Rectal smooth muscle tissue (tissue), 1 donor: ENCODE measurements at regions not wholly inside any gene's neighbourhood (a gene's known extent, or its start where the extent isn't known, plus 50 kb on each side); places are given as distances from the start of the nearest gene placed in this dataset.

Experiments used
- H3K27ac ChIP-seq: one replicate; pipeline ENCODE4 v1.7.0; 2013; ENCODE audit warnings: low read depth, low read length, inconsistent platforms
- H3K27me3 ChIP-seq: one replicate; pipeline ENCODE4 v1.7.0; 2013; ENCODE audit warnings: low read length; ENCODE audit not compliant: control insufficient read depth, insufficient read depth
- H3K36me3 ChIP-seq: one replicate; pipeline ENCODE4 v1.7.0; 2013; ENCODE audit warnings: low read length; ENCODE audit not compliant: control insufficient read depth, insufficient read depth
- H3K4me1 ChIP-seq: one replicate; pipeline ENCODE4 v1.7.0; 2013; ENCODE audit warnings: low read length; ENCODE audit not compliant: control insufficient read depth, insufficient read depth
- H3K4me3 ChIP-seq: one replicate; pipeline ENCODE4 v1.7.0; 2013; ENCODE audit warnings: low read length
- H3K9ac ChIP-seq: one replicate; pipeline ENCODE4 v1.7.0; 2013; ENCODE audit warnings: low read length

DNA sequence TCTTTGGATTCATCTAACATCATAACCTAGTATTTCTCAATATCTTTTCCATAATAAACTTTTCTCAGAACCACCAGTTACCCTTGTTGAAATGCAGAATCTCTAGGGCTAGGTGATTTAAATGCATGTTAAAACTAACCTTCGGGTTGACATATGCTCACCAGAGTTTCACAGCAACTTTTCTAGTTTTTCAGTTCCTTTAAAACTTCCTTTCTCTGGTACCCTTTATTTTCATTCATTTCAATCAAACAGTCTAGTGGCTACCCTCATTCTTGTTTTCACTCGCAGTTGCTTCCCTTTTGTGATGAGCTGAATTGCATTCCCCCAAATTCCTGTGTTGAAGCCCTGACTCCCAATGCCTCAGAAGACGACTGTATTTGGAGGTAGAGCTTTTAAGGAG, 712.8 kb upstream of the CHRM3 start:
- Histone ChIP-seq H3K27ac (no peak overlapping the region), H3K4me3 (no peak overlapping the region), H3K27me3 (no peaks in the 10 kb centered on the region), H3K4me1 (no peaks in the 10 kb centered on the region), H3K36me3 (no peaks in the 10 kb centered on the region), H3K9ac (no peak overlapping the region)

DNA sequence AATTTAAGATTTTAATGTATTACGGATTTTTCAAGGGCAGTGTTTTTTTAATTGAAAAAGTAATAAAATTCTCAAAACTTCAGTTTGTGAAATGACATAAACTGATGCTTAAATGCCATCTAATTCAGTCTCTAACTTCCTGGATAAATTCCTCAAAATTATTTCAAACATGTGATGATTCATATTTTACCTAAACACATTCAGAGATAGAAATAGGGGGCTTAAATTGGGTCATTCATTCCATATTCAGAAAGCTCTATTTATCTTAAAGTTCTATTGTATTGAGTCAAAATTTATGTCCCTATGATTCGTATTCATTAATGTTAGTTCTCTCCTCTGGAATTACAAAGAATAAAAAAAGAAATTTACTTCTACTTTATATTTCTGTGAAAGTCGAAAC, 713.6 kb upstream of the CHRM3 start:
- Histone ChIP-seq H3K9ac (no peak overlapping the region), H3K36me3 (no peaks in the 10 kb centered on the region), H3K4me1 (no peaks in the 10 kb centered on the region), H3K27ac (no peak overlapping the region), H3K27me3 (no peaks in the 10 kb centered on the region), H3K4me3 (no peak overlapping the region)

DNA sequence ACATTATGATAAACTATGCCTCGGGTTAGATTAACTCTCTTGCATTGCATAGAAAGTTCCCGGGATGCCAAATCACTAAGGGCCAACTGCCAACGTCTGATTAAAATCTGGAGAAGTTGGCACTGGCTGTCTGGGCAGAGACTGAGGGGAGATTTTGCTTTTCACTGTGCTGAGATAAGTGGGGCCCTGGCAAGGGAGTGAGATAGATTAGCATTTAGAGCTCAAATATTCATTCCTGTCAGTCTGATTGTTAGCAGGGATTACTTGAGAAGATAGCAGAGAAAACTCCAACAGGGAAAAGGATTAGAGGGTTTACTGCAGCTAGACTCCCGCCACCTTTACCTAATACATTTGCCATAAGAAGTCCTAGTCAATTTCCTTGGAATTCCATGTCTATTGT, 714.1 kb upstream of the CHRM3 start:
- H3K4me3 ChIP-seq = no peak overlapping the region
- no peaks in the 10 kb centered on the region for H3K27me3 ChIP-seq
- no peaks in the 10 kb centered on the region for H3K36me3 ChIP-seq
- H3K4me1 ChIP-seq = no peaks in the 10 kb centered on the region
- H3K27ac ChIP-seq = no peak overlapping the region
- H3K9ac ChIP-seq = no peak overlapping the region

DNA sequence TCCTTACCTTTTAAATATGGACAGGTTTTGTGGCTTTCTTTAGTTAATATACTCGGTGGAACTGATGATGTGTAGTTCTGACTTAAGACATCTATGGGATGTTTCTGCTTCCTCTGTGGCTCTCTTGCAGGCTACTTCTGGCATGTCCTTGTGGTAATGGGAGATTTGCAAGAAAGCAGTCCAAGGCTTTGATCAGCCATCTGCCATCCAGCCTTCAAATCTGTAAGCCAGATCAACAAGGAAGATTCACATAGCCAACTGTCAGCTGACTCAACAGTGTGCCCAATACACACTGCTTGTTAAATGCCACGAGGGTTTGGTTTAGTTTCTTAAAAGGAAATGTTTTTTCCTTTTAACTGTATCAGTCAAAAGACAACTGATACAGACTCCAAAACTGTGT, 722.2 kb upstream of the CHRM3 start:
- Histone ChIP-seq H3K9ac (no peak overlapping the region), H3K27ac (no peak overlapping the region), H3K4me3 (no peak overlapping the region), H3K36me3 (no peaks in the 10 kb centered on the region), H3K27me3 (no peaks in the 10 kb centered on the region), H3K4me1 (no peaks in the 10 kb centered on the region)

DNA sequence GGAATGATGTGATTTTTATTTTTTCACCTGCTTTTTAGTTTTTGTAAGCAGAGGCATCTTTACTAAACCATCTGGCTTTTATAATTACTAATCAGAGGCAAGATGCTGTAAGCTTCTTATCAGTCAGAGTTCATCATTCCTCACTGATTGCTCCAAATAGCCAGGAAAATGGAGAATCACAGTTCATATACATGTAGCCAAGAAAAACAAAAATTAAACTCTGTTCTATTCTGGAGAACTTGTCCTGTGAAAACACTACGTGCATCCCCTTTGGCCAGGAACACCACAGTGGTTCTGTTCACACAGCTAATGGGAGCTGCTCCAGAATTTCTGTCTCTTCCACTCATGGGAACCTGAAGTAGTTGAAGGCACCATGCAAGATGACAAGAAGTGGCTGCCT, 725.5 kb upstream of the CHRM3 start:
- Histone ChIP-seq H3K27ac (no peak overlapping the region), H3K27me3 (no peaks in the 10 kb centered on the region), H3K4me1 (no peaks in the 10 kb centered on the region), H3K9ac (no peak overlapping the region), H3K4me3 (no peak overlapping the region), H3K36me3 (no peaks in the 10 kb centered on the region)

DNA sequence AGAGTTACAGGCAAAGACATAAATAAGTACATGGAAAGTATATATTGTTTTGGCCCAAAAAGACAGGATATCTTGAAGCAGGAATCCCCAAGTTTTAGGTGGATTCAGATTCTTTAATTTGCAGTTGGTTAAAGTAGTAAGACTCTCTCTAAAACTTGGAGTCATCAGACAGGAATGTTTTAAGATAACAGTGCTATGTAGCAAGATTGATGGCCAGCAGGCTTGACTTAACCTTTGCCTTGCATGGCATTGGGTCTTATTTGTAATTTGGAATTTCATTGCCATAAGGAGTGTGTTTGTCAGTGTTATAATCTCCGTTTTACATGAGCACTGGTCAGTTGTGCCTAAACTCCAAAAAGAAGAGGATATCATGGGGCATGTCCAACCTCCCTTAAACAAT, 727.6 kb upstream of the CHRM3 start:
- H3K4me3 ChIP-seq = no peak overlapping the region
- no peaks in the 10 kb centered on the region for H3K36me3 ChIP-seq
- no peaks in the 10 kb centered on the region for H3K27me3 ChIP-seq
- H3K9ac ChIP-seq = no peak overlapping the region
- H3K4me1 ChIP-seq = no peaks in the 10 kb centered on the region
- H3K27ac ChIP-seq = no peak overlapping the region

DNA sequence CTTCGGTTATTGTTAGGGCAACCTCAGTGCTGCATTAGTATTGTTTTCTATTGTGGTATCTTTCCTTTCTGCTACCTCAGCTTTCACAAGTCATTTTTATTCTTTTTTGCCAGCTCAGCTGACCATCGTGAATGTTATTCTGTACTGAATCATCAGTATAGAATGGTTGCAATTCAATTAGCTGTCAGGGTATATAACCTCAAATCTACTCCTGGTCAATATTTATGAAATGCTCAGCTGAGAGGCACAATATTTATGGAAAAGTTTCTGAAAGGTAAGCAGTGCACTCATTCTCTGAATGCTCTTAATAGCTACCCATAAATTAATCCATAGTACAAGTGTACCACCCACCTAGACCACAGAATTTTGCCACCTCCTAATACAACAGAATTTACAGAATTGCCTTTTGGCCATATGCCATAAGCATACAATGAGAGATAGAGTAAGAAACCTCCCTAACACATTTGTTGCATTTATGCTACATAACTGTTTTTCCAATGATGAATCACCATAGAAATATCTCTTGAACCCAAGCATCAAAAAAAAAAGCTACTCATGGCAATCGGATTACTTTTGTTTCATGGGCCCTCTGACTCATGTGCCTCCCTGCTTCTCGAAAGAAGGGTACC, 732.6 kb upstream of the CHRM3 start:
- Histone ChIP-seq H3K27ac (no peak overlapping the region), H3K36me3 (no peaks in the 10 kb centered on the region), H3K4me1 (no peaks in the 10 kb centered on the region), H3K9ac (no peak overlapping the region), H3K4me3 (no peak overlapping the region), H3K27me3 (no peaks in the 10 kb centered on the region)

DNA sequence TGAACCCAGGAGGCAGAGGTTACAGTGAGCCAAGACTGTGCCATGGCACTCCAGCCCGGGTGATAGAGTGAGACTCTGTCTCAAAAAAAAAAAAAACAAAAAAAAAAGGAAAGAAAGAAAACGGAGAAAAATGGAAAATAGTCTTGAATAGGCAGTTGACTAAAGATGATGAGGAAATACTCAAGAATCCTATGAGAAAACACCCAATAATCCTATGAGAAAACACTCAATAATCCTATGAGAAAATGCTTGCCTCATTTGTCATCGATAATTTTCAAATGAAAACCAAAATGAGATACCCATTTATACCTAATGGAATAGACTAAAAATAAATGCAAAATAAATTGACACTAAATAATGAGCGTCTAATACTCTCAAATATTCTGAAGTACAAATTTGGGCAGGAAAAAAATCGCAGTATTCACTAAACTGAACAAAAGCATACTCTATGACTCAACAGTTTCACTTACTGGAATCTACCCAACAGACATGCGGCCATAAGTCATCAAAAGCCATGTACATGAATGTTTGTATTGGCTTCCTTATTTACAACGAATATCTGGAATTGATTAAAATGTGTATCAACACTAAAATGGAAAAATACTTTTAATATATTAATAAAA, 733.9 kb upstream of the CHRM3 start:
- no peaks in the 10 kb centered on the region for H3K27me3 ChIP-seq
- no peak overlapping the region for H3K9ac ChIP-seq
- H3K36me3 ChIP-seq = no peaks in the 10 kb centered on the region
- no peak overlapping the region for H3K27ac ChIP-seq
- no peak overlapping the region for H3K4me3 ChIP-seq
- H3K4me1 ChIP-seq = no peaks in the 10 kb centered on the region

DNA sequence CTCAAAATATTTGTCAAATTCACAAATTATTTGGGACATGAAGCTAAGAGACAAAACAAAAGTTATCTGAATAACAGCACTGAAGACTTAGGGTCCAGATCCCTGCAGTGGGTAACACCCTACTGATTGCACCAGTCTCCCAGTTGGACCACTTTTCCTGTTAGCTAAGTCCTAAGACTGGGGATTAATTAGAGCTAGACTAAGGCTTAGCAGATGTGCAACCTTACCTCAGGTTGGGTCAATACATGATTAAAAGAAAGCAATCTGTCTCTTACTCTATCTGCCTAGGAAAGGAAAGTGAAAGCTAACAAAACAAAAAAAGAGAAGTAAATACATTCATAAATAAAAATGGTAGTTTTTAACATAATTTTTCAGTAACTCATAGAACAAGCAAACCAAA, 737.2 kb upstream of the CHRM3 start:
- no peaks in the 10 kb centered on the region for H3K4me1 ChIP-seq
- no peaks in the 10 kb centered on the region for H3K36me3 ChIP-seq
- no peak overlapping the region for H3K27ac ChIP-seq
- H3K4me3 ChIP-seq = no peak overlapping the region
- H3K27me3 ChIP-seq = no peaks in the 10 kb centered on the region
- no peak overlapping the region for H3K9ac ChIP-seq

DNA sequence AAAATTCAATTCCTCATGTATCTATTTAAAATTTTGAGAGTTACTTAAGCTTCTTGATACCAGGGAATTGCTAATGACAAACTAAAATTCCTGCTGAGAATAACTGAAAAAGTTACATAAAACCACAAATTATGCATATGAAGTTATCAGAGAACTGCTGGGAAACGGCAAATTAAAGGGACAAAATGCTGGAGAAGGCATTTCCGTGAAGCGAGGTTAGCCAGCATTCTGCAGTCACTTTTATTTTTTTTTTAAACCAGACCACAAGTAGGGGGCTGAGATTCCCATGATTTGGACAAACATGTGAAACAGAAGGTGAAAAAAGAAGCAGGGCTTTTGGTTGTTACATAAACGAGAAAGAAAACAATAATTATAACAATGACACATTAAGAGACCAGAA, 737.6 kb upstream of the CHRM3 start:
- Histone ChIP-seq H3K9ac (no peak overlapping the region), H3K27ac (no peak overlapping the region), H3K4me3 (no peak overlapping the region), H3K36me3 (no peaks in the 10 kb centered on the region), H3K27me3 (no peaks in the 10 kb centered on the region), H3K4me1 (no peaks in the 10 kb centered on the region)

DNA sequence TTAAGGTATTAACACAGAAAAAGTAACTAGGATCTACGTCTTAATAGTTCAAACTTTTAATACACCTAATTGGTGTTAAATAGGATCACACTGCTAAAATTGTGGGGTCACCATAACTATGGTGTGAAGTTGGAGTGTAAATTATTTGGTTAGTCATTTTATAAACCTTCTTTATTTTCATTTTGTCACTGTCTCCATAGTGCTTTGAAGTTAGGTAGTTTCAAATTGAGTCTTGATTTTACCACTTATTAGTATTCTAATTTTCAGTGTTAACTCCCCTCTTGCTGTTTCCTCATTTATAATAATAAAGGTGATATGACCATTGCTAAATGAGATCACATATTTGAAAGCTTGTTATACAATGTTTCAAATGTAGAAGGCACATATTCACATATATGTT, 738.1 kb upstream of the CHRM3 start:
- Histone ChIP-seq H3K36me3 (no peaks in the 10 kb centered on the region), H3K4me1 (no peaks in the 10 kb centered on the region), H3K27ac (no peak overlapping the region), H3K27me3 (no peaks in the 10 kb centered on the region), H3K4me3 (no peak overlapping the region), H3K9ac (no peak overlapping the region)

DNA sequence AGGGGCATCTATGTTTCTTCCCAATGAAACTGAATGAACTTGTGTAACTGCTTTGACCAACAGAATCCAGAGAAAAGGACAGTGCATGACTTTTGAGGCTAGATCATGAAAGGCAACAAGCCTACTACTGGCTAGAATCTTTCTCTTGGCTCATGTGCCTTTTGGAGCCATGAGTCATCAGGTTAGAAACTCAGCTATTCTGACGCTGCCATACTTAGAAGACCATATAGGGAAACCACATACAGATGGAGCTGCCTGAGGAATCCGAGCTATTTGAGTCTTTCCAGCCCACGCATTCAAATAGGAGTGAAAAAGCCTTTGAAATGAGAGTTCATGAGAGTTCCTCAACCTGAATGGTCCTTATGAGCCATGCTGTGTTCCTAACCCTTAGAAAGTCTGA, 738.5 kb upstream of the CHRM3 start:
- no peak overlapping the region for H3K9ac ChIP-seq
- H3K36me3 ChIP-seq = no peaks in the 10 kb centered on the region
- no peaks in the 10 kb centered on the region for H3K4me1 ChIP-seq
- no peak overlapping the region for H3K4me3 ChIP-seq
- no peaks in the 10 kb centered on the region for H3K27me3 ChIP-seq
- H3K27ac ChIP-seq = no peak overlapping the region

DNA sequence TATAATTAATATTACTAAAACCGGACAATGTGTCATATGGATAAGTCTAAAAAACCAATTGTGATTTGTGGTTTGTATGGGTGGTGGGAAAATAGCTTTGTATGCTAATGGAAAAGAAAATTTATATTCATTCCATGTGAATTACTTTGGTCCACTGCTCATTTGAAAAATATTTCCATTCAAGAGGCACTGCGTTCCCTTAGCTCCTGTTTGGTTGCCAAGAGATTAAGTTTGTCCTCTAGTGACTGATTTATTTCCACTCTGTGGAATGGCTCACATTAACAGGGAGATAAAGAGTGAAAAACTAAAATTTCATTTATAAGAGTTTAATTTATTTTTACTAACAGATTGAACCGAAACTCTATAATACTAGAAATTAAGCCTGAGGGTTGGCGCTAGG, 744.1 kb upstream of the CHRM3 start:
- Histone ChIP-seq H3K9ac (no peak overlapping the region), H3K36me3 (no peaks in the 10 kb centered on the region), H3K4me1 (no peaks in the 10 kb centered on the region), H3K4me3 (no peak overlapping the region), H3K27ac (no peak overlapping the region), H3K27me3 (no peaks in the 10 kb centered on the region)
